ENCODE measurements at regions not wholly inside any gene's neighbourhood (a gene's known extent, or its start where the extent isn't known, plus 50 kb on each side); places are given as distances from the start of the nearest gene placed in this dataset.

DNA sequence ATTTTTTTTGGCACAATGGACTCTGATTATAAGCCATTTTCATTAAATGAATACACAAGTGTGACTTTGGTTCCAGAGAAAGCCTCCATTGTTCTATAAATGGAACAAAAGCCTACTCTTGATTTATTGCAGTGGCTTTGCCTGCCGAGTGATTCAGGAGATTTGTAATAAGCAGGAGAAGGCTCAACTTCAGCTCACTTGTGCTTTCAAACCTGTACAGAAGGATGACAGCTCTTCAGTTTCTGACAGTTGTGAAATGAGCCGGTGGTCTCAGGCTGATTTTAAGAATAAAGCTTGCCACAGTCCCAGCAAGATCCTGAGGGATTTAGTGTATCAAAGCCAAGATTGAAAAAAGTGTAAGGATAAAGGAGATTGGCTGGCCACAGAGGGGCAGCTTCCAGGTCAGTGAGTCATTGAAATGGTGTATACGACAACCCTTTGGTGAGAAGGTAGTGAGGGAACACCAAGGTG is 438.8 kb upstream of the TGFBR2 start:
- DNase-seq (ENCODE audit: low read depth in 2 of 3, low spot score in 1 of 3), result no peak

DNA sequence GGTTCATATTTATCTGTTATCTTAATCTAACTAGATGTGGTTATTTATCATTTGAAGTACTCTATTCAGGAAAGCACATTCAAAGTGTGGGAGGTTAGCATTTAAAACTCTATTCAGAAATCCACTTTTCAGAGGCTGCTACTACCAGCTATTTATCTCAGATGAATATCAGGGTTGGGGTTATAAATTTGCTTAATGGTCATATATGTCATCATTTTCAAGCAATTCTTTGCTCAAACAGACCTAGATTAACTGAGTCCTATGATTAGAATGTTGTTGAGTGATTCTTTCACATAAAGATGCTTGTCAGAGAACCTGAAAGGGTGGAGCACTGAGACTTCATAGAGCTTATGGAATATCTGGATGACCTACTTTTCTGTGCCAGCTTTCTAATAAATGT is 436.9 kb upstream of the TGFBR2 start:
- no peak for DNase-seq (ENCODE audit: low read depth in 2 of 3, low spot score in 1 of 3)

DNA sequence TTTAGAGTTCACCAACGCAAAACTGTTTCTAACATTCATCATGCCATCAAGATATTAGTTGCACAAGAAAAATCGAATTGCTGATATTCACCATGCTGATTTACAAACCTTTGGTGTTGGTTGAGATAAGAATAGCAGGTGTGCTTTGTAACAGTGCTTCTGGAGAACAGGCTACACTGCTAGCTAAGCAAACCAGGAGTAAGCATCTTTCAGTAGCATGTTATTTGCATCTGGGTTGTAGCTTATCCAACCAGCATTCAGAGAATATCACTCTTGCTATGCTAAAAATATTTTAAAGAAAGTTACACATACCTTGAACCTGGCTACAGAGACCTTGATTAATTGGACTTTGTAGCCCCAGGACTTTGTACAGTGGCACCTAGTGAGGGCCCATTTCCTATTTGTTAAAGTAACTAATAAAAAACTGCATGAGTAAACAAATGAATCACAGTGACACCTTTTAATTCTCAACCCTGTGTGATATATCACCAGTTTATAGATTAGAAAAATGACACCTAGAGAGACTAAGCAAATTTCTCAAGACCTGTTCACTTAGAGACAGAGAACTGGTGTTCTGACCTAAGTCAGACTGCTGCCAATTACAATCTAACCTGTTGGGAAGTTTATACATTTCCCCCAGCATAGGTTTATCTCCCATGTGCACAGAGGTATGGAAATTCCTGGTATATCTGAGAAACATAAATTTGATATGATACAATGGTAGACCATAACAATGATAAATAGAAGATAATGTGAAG is 435.5 kb upstream of the TGFBR2 start:
- DNase-seq (ENCODE audit: low read depth in 2 of 3, low spot score in 1 of 3), result no peak

DNA sequence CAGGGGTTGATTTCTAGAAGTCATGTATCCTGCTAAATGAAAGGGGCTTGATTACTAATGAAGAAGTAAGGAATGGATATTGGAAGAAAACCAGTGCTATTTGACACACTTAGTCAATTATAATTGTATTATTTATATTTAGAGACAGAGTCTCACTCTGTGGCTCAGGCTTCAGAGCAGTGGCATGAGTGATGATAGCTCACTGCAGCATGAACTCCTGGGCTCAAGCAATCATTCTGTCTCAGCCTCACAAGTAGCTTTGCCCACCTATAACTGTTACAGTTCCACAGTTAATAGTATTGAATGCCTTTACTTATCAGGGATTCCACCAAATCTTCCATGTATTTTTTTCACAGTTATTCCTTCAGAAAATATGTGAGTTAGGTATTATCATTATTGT is 432.0 kb upstream of the TGFBR2 start:
- DNase-seq (ENCODE audit: low read depth in 2 of 3, low spot score in 1 of 3), result no peak

DNA sequence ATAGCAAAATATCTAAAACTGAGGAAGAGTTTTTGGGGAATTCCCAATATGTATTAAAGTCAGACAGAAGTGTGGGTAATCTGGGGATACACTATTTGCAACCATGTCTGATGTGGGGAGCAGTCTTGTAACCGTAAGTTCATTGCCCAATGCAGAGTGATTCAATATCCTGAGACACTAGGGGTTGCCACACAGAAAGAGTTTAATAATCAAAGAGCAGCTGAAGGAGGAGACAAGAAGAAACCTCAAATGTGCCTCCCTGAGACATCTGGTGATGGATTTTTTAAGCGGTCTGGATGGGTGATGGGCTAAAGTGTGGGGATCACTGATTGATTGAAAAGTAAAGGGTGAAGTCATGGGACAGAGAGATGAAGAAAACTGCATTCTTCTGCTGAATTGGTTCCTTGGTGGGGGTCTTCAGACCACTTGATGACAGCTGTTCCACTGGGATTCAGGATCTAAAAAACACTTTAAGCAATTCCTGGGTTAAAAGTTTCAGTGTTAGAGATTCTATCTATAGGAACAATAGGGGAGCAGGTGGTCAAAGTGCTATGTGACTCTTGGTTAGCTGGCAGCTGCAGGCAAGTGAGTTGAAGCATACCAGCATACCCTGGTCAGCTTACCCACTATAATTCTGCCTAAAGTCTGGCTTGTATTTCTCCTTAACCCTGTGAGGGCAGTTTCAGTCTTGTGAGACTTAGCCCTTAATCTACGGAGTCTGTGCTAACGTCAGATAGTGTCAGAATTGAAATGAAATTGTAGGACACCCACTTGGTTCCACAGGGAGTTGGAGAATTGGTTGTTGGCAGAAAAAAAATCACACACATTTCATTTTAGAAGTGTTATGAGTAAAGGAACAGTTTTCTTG is 425.9 kb upstream of the TGFBR2 start:
- DNase-seq (ENCODE audit: low read depth in 2 of 3, low spot score in 1 of 3), result no peak

DNA sequence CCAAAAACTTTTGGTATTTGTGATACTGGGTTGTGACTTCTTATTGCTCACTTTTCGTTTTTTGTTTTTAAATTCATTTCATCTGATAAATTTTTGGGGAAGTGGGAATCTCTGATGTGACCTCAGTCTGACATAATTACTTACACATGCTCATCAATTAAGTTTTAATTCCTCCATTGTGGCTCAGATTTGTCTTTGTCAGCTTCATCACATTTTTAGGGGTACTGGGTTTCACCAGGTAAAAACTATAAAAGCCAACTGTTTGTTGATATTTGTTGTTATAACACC is 425.3 kb upstream of the TGFBR2 start:
- no peak for DNase-seq (ENCODE audit: low read depth in 2 of 3, low spot score in 1 of 3)

DNA sequence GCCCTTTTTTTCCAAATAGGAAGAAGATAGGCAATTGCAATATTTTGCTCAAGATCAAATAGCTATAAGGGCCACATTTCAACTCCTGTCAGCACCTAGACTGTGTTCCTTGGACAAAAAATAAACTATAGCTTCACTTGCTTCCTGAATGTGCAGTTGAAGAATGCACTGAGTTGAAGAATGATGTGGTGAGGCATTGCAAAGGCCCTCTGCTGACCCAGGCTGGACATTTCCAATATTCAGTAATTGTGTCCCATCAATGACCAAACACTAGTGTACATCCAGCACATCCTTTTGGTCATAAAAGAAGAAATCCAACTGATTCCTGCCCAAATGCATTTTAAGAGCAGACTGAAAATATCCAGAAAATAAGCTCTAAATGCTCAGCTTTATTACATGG is 424.8 kb upstream of the TGFBR2 start:
- no peak for DNase-seq (ENCODE audit: low read depth in 2 of 3, low spot score in 1 of 3)

DNA sequence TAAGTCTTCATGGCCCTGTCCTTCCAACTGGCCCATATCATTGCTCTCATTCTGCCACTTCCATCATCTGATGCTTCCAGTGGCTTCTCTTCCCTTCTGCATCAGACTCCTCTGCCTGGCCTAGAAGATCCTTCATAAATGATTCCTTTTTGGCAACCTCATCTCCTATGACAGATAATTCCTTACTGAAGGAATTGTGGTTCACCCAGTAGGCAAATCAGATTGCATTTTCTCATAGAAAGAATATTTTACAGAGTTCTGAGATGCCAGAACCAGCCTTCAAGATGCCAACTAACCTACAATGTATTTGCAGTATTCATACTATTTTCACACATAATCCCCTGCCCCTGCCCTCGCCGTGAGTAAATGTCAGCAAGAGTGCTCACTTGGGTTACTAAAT is 423.0 kb upstream of the TGFBR2 start:
- no peak for DNase-seq (ENCODE audit: low read depth in 2 of 3, low spot score in 1 of 3)

DNA sequence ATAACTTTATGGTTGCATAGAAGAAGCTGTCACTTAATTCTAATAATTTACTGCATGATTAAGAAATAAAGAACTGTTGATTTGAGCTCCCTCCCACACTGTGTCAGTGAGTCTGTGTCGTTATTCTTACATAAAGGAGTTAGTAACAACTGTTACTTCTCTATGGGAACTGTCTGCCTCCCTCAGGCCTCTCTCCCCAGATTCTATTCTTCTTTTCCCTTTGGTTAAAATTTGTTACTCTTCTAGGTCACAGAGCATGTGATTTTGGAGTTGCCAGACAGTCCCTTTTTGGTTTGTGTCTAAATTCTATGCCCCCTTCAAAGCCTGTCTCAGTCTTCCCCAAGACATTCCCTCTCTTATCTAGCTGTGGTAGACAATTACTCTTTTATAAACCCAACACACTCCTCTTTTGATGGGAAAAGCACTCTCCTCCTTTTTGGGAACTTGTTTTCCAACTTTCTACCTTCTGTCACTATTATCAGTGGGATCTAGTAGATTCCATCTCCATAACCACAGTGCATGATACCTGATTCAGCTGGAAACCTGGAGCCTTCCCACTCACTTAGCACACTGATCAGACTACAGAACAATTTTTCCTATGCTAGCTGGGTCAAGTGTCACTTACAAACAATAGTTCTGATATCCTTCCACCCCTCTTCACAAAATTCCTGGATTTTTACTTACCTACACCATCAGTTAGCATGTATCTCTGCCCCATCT is 422.1 kb upstream of the TGFBR2 start:
- no peak for DNase-seq (ENCODE audit: low read depth in 2 of 3, low spot score in 1 of 3)

DNA sequence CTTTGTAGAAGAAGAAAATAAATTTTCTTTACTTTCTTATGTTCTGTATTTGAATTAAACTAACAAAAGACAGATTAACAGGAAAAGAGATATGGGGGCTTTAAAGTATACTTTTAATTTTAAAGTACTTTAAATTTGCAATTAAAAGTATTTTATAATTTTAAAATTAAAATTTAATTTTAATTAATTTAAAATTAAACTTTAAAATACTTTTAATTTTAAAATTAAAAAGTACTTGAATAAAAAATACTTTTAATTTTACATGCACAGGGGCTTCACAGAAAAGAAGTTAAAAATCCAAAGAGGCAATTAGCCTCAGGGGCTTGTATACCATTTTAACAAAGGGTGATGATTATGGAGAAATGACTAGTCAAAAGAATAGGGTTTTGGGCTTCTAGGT is 420.5 kb upstream of the TGFBR2 start:
- DNase-seq (ENCODE audit: low read depth in 2 of 3, low spot score in 1 of 3), result no peak

DNA sequence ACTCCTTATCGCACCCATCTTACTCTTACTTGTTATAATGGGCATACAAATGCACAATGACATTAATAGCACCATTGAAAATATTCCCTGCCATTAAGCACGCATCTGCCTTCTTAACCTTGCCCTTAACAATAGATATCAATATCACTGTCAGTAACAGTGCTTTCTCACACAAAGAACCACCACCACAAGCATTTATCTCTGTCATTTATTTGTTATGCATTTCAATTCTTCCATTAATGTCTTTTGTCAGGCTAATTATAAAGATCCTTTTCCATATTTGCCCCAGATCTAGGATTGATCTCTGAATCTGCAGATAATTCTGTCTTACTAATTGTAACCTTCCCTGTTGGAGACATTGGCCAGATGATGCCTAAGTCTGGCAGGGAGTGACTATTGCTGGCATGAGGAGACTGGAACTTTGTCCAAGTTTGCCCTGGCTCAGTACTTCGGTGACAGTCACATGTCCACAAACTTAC is 419.6 kb upstream of the TGFBR2 start:
- DNase-seq (ENCODE audit: low read depth in 2 of 3, low spot score in 1 of 3), result no peak

DNA sequence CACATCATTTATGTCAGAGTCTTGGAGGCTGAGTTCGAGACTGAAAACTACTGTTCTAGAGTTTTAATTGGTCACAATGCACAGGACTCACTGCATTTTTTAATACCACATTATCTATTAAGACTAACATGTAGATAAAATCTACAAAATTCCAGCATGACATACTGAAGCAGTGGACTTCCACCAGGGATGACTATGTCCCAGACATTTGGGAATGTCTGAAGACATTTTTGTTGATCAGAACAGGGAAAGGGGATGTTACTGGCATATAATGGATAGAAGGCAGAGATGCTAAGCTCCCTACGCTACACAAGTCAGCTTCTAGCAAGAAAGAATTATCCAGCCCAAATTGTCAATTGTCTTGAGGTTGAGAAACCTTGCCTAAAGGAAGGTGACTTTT is 419.0 kb upstream of the TGFBR2 start:
- DNase-seq (ENCODE audit: low read depth in 2 of 3, low spot score in 1 of 3), result no peak

DNA sequence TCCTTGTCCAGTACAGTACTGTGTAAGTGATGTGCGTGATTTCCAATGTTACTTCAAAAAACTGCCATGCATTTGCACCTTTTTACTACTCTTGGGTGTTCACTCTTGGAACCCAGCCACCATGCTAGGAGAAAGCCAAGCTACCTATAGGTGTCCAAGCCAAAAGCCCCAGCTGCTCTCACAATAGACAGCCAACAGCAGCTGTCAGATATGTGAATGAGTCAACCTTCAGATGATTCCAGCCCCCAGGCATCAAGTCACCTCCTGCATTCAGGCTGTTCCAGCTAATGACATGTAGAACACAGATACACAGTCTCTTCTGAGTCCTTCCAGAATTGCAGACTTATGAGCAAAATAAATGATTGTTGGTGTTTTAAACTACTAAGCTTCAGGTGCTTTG is 417.7 kb upstream of the TGFBR2 start:
- DNase-seq (ENCODE audit: low read depth in 2 of 3, low spot score in 1 of 3), result no peak

DNA sequence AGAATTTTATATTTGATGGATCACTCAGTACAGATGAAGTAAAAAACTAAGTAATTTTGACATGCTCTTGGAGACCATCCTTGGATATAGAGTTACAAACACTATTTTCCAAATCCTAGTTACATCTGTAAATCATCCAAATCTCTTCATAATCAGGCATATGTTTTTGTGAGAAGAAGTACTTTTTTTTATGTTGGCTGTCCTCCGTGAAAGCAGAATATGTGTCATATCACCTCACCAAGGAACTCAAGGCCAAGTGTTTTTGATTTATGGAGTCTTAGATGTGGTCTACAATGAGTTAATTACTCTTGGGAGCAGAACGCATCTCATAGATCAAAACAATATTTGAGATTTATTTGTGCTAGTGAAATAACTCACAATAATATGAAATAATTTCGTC is 416.5 kb upstream of the TGFBR2 start:
- DNase-seq (ENCODE audit: low read depth in 2 of 3, low spot score in 1 of 3), result no peak

DNA sequence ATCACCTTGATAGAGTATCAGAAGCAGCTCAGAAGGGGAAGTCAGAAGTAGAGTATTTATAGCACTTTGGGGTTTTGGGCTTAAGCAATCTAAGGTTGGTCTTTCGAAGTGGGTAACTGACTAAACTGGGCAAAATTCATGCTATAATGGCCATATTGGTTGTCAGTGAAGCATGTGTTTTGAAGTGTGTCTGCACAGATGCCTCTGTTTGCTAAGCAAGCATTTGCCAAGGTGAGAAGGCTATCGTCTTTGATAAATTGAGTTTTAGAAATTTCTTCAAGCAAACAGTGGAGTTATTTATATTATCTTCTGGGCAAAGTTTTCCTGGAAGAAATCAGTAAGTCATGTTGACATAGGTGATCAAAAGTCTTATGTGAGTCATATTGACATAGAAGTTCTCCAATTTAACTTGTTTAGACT is 412.8 kb upstream of the TGFBR2 start:
- DNase-seq (ENCODE audit: low read depth in 2 of 3, low spot score in 1 of 3), result no peak

DNA sequence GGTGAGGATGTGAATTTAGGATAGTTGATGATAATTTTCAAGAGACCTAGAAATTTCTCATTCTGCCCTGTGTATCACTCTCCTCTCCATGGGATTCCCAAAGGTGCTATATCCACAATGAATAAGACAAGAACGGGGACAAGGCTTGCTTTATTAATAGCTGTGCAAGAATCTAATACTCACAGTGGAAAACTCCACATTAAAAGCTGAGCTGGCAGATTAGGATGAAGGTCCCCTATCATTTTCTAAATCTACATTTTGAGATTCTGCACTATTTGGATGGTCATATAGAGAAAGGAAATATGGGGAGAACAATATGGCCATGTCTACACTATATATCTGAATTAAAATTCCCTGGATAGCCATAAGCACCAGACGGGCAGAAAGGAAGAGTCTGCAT is 411.0 kb upstream of the TGFBR2 start:
- DNase-seq (ENCODE audit: low read depth in 2 of 3, low spot score in 1 of 3), result no peak

DNA sequence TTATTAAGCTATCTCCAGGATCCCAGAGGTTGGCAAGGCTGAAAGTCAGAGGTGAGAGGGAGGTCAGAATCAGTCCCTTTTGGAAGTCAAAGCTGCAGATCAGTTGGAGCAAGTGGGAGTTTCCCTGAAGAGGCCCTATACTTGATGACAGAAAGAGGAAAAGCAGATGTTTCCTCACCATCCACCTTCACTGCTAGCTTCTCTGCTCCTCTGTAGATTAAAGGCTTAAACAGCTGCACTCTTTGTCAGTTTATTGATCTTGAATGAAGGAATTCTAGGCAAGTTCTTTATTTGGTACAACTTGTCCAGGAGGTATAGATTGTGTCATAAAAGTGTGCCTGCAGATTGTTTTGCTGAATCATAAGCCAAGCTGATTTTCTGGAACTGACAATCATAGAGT is 408.2 kb upstream of the TGFBR2 start:
- no peak for DNase-seq (ENCODE audit: low read depth in 2 of 3, low spot score in 1 of 3)

DNA sequence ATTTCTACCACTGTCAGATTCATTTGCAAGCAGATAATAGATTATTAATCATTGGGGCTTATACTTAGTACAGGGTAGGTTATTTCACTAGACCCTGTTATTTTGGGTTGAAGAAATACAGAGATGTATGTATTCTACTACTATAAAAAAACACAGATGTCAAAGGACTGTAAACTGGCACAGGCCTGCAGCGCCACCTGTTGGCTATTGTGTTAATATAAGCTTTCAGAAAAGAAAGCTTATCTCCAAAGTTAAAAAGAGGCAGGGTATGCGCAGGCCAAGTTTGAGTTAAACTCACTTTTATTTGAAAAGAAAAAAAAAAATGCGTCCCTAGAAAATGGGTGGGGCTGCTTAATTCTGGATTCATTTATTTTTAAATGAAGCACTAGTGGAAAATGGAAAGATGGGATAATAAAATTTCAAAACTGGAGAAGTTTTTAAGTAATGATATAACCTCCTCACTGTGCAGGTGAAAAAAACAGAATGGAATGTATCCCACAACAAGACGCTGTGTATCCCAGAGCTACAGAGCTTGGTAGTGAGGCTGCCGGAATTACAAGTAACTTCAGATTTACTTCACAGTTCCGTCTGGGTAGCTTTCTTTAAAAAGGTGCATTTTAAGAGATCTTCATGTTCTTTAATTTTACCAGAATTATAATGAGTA is 407.2 kb upstream of the TGFBR2 start:
- peak; percentile 34 to 69 (median 44) for DNase-seq (ENCODE audit: low read depth in 2 of 3, low spot score in 1 of 3)

DNA sequence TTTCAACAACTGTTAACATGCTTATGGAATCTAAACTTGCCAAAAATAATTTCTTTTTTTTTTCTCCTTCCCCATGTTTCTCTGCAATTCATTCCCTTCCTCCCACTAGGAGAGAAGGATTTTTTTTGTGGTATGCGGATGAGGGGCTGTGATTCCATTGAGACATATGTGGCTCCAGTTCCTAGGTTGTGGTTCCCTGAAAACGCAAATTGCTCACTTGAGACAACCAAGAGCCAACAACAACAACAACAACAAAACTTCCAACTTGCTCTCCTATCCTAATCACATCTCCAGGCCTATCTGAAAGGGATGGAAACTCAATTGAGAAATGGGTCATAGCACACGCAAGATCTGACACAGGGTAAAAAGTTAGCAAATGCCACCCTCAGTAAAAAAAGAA is 406.5 kb upstream of the TGFBR2 start:
- no peak for DNase-seq (ENCODE audit: low read depth in 2 of 3, low spot score in 1 of 3)

DNA sequence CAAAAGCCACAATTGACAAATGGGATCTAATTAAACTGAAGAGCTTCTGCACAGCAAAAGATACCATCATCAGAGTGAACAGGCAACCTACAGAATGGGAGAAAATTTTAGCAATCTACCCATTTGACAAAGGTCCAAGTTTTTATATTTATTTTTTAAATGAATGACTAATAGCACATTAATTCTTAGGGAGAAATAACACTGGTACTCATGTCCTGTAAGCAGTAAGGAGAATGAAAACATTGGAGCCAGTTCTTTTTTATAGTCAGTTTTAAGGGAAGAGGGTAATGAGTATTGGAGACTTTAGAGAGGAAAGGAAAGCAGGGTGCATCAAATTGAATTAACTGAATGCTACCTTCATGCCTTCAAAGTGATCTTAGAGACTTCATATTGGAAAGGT is 404.7 kb upstream of the TGFBR2 start:
- no peak for DNase-seq (ENCODE audit: low read depth in 2 of 3, low spot score in 1 of 3)

DNA sequence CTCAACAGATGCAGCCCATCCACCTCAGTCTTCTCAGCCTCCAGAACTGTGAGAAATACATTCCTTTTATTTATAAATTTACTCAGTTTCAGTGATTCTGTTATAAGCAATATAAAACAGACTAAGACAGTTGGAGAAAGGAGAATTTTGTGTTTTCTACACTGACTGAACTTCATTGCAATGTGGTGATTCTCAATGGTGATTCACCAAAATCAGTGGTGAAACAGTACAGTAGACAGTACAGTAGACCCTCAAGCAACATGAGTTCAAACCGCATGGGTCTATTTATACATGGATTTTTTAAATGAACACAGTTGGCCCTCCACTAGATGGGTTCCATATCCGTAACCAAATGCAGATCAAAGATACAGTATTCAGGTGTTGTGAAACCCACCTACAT is 403.1 kb upstream of the TGFBR2 start:
- DNase-seq (ENCODE audit: low read depth in 2 of 3, low spot score in 1 of 3), result no peak

Data from stimulated activated CD4-positive, alpha-beta T cell treated with anti-CD3 and anti-CD28 coated beads, Interleukin-12 subunit alpha, Interleukin-12 subunit beta, amount 100 ng/mL, for 48 hours (primary cell).